Testis (tissue), 2 donors: ENCODE measurements at regions not wholly inside any gene's neighbourhood (a gene's known extent, or its start where the extent isn't known, plus 50 kb on each side); places are given as distances from the start of the nearest gene placed in this dataset.

Experiments
- DNase-seq: peaks from one replicate; pipeline ENCODE4 v3.0.0-alpha.2; 2019
- H3K27ac ChIP-seq, 2 donors: fragments of 200-600 bp; sonication (generic); one replicate each; pipeline ENCODE4 v1.5.1; 2019
- H3K27me3 ChIP-seq: fragments of 200-600 bp; sonication (generic); one replicate; pipeline ENCODE4 v1.5.1; 2019
- H3K36me3 ChIP-seq: fragments of 200-600 bp; sonication (generic); one replicate; pipeline ENCODE4 v1.5.1; 2017; ENCODE audit warnings: low read depth; ENCODE audit errors: missing control alignments
- H3K4me1 ChIP-seq: fragments of 200-600 bp; sonication (generic); one replicate; pipeline ENCODE4 v1.5.1; 2019
- H3K4me3 ChIP-seq, 2 donors: fragments of 200-600 bp; sonication (generic); one replicate each; pipeline ENCODE4 v1.5.1; 2017 to 2019
- H3K9me3 ChIP-seq: fragments of 200-600 bp; sonication (generic); one replicate; pipeline ENCODE4 v1.5.1; 2017
- POLR2A ChIP-seq: fragments of 450-650 bp; IDR thresholded peaks from one replicate; pipeline ENCODE4 v1.6.1; 2017; ENCODE audit warnings: antibody characterized with exemption, mild to moderate bottlenecking, moderate library complexity
- WGBS, 2 donors: methylation state at CpG; one replicate each; pipeline ENCODE4 v1.1.5; 2018; 5-methylcytosine and 5-hydroxymethylcytosine counted together
- intact Hi-C: fragments of 100-400 bp; cut with DNase I; formaldehyde crosslinking; loops from one replicate; pipeline ENCODE4 v1.15.1; 2023; ENCODE audit warnings: low total_unique reads
- TF ChIP-seq, protein P1 (sequence below), 3 experiments: fragments of 450-650 bp in 2 of 3; fragments of 200-600 bp in 1 of 3; sonication (generic) in 1 of 3; IDR thresholded peaks; one replicate each; pipeline ENCODE4 v1.5.1; 2016 to 2019; ENCODE audit warnings: antibody characterized with exemption in 3 of 3, mild to moderate bottlenecking in 2 of 3, moderate library complexity in 1 of 3

DNA sequence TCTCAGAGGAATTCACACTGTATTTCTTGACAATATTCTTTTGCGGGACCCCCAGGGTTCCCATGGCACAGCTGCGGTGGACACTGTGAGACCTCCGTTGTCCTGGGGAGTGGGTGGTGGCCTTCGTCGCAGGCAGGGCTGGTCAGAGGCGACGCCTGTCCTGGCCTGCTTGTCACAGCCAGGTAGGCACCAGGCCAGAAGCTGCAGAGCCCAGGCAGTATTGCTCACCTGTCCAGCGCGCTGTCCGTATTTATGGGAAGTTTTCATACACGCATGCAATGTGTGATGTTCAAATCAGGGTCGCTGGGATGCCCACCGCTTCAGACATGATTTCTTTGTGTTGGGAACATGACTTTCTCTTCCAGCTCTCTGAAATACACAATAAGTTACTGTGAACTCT is 126.6 kb downstream of the RTP5 start:
- Histone ChIP-seq H3K4me3 (no peak overlapping the region), H3K4me1 (no peaks in the 10 kb centered on the region), H3K27me3 (no peaks in the 10 kb centered on the region), H3K36me3 (no peaks in the 10 kb centered on the region), H3K27ac (no peak overlapping the region), H3K9me3 (no peaks in the 10 kb centered on the region)
- WGBS, 2 donors, result 95 to 96% methylated on average over 13 of the region's 13 CpGs
- TF ChIP-seq POLR2A, result no peak
- TF ChIP-seq, protein P1, sequence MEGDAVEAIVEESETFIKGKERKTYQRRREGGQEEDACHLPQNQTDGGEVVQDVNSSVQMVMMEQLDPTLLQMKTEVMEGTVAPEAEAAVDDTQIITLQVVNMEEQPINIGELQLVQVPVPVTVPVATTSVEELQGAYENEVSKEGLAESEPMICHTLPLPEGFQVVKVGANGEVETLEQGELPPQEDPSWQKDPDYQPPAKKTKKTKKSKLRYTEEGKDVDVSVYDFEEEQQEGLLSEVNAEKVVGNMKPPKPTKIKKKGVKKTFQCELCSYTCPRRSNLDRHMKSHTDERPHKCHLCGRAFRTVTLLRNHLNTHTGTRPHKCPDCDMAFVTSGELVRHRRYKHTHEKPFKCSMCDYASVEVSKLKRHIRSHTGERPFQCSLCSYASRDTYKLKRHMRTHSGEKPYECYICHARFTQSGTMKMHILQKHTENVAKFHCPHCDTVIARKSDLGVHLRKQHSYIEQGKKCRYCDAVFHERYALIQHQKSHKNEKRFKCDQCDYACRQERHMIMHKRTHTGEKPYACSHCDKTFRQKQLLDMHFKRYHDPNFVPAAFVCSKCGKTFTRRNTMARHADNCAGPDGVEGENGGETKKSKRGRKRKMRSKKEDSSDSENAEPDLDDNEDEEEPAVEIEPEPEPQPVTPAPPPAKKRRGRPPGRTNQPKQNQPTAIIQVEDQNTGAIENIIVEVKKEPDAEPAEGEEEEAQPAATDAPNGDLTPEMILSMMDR (IDR thresholded peaks at IDR 0.05), result no peak
- intact Hi-C loops, result no loop called here
- no peak for DNase-seq

DNA sequence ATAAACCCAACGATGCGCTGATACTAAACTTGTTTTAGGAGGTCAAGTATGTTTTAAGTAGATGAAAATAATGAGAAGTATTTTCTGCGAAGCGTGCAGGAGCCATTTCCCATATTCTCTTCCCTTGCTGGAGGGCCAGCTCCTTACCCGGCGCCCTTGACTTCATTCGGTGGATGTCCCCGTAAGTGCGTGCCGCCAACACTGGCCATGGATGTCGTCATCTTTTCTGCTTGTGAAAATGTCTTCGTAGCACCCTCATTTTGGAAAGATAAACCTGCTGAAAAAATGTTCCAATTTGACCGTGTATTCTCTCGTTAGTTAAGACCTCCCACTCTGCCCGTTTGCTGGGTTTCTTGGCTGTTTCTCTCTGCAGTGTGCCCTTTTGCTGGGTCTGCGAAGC is 127.5 kb downstream of the RTP5 start:
- intact Hi-C loops, result no loop called here
- H3K27me3 ChIP-seq, result no peaks in the 10 kb centered on the region
- no peaks in the 10 kb centered on the region for H3K9me3 ChIP-seq
- H3K36me3 ChIP-seq, result no peaks in the 10 kb centered on the region
- DNase-seq, result no peak
- WGBS, 2 donors, result 89 to 93% methylated on average over 16 of the region's 16 CpGs
- TF ChIP-seq POLR2A, result no peak
- TF ChIP-seq, protein P1 (IDR thresholded peaks at IDR 0.05), result no peak
- H3K4me3 ChIP-seq, result no peak overlapping the region
- no peak overlapping the region for H3K27ac ChIP-seq
- H3K4me1 ChIP-seq, result no peaks in the 10 kb centered on the region

DNA sequence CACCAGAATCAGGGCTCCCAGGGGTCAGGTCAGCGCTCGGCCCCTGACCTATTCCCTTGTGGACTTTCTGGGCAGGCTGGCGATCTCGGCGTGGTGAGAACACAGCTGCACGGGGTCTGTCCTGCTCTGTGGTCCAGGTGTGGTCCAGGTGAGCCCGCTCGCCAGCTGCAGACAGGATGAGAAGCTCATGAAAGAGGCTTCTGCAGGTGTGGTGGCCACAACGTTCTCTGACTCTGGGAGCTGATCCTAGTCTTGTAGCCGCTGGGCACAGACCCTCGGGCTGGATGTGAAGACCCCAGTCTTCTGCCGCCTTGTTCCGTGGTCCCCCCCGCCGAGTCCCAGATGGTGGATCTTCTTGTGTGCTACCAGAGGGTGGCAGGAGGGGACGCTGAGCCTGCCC is 129.7 kb downstream of the RTP5 start:
- TF ChIP-seq, protein P1 (IDR thresholded peaks at IDR 0.05), result no peak
- no peak for TF ChIP-seq POLR2A
- no peak overlapping the region for H3K4me3 ChIP-seq
- H3K9me3 ChIP-seq, result no peaks in the 10 kb centered on the region
- no peak for DNase-seq
- H3K36me3 ChIP-seq, result no peaks in the 10 kb centered on the region
- no peaks in the 10 kb centered on the region for H3K4me1 ChIP-seq
- no peak overlapping the region for H3K27ac ChIP-seq
- WGBS, 2 donors, result 88 to 90% methylated on average over 15 to 16 of the region's 16 CpGs
- H3K27me3 ChIP-seq, result no peaks in the 10 kb centered on the region
- intact Hi-C loops, result no loop called here

DNA sequence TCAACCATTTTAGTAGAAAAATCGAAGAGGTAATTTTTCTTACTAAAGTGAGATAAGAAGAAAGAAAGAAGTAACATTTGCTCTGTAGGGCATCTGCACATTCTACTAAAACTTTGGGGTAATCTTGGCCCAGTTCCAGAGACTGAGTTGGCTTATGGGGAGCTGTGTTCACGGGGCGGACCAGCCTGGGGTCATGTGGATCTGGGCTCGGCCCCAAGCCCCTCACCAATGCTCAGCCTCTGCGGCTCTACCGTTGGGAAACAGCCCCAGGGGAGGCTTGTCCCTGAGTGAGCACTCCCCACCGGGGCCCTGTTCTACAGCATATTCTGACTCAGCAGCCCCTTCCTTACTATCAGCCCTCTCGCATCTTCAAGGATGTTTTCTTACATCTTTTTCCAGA is 132.3 kb downstream of the RTP5 start:
- Histone ChIP-seq H3K27ac (no peak overlapping the region), H3K4me3 (no peak overlapping the region), H3K27me3 (no peaks in the 10 kb centered on the region), H3K4me1 (no peaks in the 10 kb centered on the region), H3K9me3 (no peaks in the 10 kb centered on the region), H3K36me3 (no peaks in the 10 kb centered on the region)
- intact Hi-C loops, result no loop called here
- 83% methylated on average over 7 to 8 of the region's 8 CpGs for WGBS, 2 donors
- TF ChIP-seq, protein P1 (IDR thresholded peaks at IDR 0.05), result no peak
- TF ChIP-seq POLR2A, result no peak
- no peak for DNase-seq

DNA sequence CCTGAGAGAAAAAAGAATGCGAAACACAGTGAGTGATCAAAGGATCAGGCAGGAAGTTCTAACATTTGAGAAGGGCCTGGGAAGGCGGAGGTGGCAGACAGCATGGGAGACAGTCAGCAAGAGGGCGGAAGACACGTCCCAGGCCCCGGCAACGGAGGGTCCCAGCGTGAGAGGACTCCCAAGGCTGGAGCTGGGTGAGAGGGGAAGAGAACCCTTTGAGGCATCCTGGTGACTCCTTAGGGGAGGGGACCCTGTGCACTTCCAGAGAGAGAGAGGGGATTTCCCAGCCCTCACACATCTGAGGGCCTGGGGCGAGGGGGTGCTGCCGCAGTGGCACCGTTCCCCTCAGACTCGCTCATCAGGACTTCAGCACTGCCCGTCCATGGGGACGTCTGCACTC is 133.4 kb downstream of the RTP5 start:
- H3K36me3 ChIP-seq, result no peaks in the 10 kb centered on the region
- intact Hi-C loops, result no loop called here
- WGBS, 2 donors, result 69 to 84% methylated on average over 9 to 13 of the region's 13 CpGs
- no peaks in the 10 kb centered on the region for H3K27me3 ChIP-seq
- H3K9me3 ChIP-seq, result no peaks in the 10 kb centered on the region
- no peak overlapping the region for H3K4me3 ChIP-seq
- no peak for DNase-seq
- TF ChIP-seq POLR2A, result no peak
- TF ChIP-seq, protein P1 (IDR thresholded peaks at IDR 0.05), result no peak
- H3K27ac ChIP-seq, result no peak overlapping the region
- H3K4me1 ChIP-seq, result no peaks in the 10 kb centered on the region
